Neural progenitor cell (in vitro differentiated cells): ENCODE measurements at regions not wholly inside any gene's neighbourhood (a gene's known extent, or its start where the extent isn't known, plus 50 kb on each side); places are given as distances from the start of the nearest gene placed in this dataset.

Source experiments
- DNase-seq: peaks from one replicate; pipeline ENCODE4 v3.0.0-alpha.2; 2016; ENCODE audit warnings: low spot score
- H2AFZ ChIP-seq: fragments of 200-600 bp; sonication (generic); replicated peaks from 2 replicates; pipeline ENCODE4 v1.6.1; 2016; ENCODE audit warnings: antibody characterized with exemption
- H3F3A ChIP-seq: fragments of 200-600 bp; sonication (generic); 2 replicates; pipeline ENCODE4 v1.6.1; 2016; ENCODE audit warnings: antibody characterized with exemption, low read depth
- H3K27ac ChIP-seq: fragments of 200-600 bp; sonication (generic); 2 replicates; pipeline ENCODE4 v1.5.1; 2016; ENCODE audit warnings: mild to moderate bottlenecking
- H3K27me3 ChIP-seq: fragments of 200-600 bp; sonication (generic); 2 replicates; pipeline ENCODE4 v1.6.1; 2016; ENCODE audit warnings: mild to moderate bottlenecking, moderate library complexity
- H3K36me3 ChIP-seq: fragments of 200-600 bp; sonication (generic); 2 replicates; pipeline ENCODE4 v1.5.1; 2016
- H3K4me1 ChIP-seq: fragments of 200-600 bp; sonication (generic); 2 replicates; pipeline ENCODE4 v1.6.1; 2016; ENCODE audit warnings: mixed run types
- H3K4me2 ChIP-seq: fragments of 200-600 bp; sonication (generic); 2 replicates; pipeline ENCODE4 v1.6.1; 2016
- H3K4me3 ChIP-seq: fragments of 200-600 bp; sonication (generic); 2 replicates; pipeline ENCODE4 v1.5.1; 2016
- H3K79me2 ChIP-seq: fragments of 200-600 bp; sonication (generic); 2 replicates; pipeline ENCODE4 v1.6.1; 2016; ENCODE audit warnings: low read depth
- H3K9ac ChIP-seq: fragments of 200-600 bp; sonication (generic); 2 replicates; pipeline ENCODE4 v1.6.1; 2016
- H3K9me3 ChIP-seq: fragments of 200-600 bp; sonication (generic); 2 replicates; pipeline ENCODE4 v1.5.1; 2016; ENCODE audit warnings: low read depth
- H4K20me1 ChIP-seq: fragments of 200-600 bp; sonication (generic); 2 replicates; pipeline ENCODE4 v1.6.1; 2016; ENCODE audit warnings: low read depth
- H3K27ac Mint-ChIP-seq: 3 replicates; pipeline ENCODE4 v1.8.0; 2021; ENCODE audit warnings: mixed read lengths
- H3K27me3 Mint-ChIP-seq: 2 replicates; pipeline ENCODE4 v1.8.0; 2022; ENCODE audit warnings: low read depth, mild to moderate bottlenecking, inconsistent platforms, moderate library complexity, mixed read lengths; ENCODE audit not compliant: insufficient read depth
- H3K36me3 Mint-ChIP-seq: 3 replicates; pipeline ENCODE4 v1.8.0; 2021; ENCODE audit warnings: mixed read lengths
- H3K4me1 Mint-ChIP-seq: 3 replicates; pipeline ENCODE4 v1.8.0; 2021; ENCODE audit warnings: mixed read lengths
- H3K4me3 Mint-ChIP-seq: 3 replicates; pipeline ENCODE4 v1.8.0; 2021; ENCODE audit warnings: mild to moderate bottlenecking, moderate library complexity, mixed read lengths
- H3K9me3 Mint-ChIP-seq: 3 replicates; pipeline ENCODE4 v1.8.0; 2020; ENCODE audit warnings: mixed read lengths
- EZH2 ChIP-seq: fragments of 200-600 bp; sonication (generic); IDR thresholded peaks from 2 replicates; pipeline ENCODE4 v1.6.1; 2017; ENCODE audit warnings: antibody characterized with exemption, mild to moderate bottlenecking, moderate library complexity
- EZH2phosphoT487 ChIP-seq: fragments of 200-600 bp; sonication (generic); IDR thresholded peaks from 2 replicates; pipeline ENCODE4 v1.6.1; 2017; ENCODE audit warnings: antibody characterized with exemption
- TF ChIP-seq, protein P1 (sequence below): fragments of 200-600 bp; sonication (generic); IDR thresholded peaks from 2 replicates; pipeline ENCODE4 v1.5.1; 2017; ENCODE audit warnings: antibody characterized with exemption, mild to moderate bottlenecking

- Mint-ChIP-seq H3K27ac (no peak overlapping the region), H3K4me3 (no peak overlapping the region), H3K4me1 (peaks cover 12% of the 10 kb centered on the region), H3K27me3 (peaks cover 8% of the 10 kb centered on the region), H3K36me3 (no peaks in the 10 kb centered on the region), H3K9me3 (no peaks in the 10 kb centered on the region)
- no peak overlapping the region for H2AFZ ChIP-seq
- no peaks in the 10 kb centered on the region for H3K36me3 ChIP-seq
- peaks cover 8% of the 10 kb centered on the region for H3K4me1 ChIP-seq
- no peaks in the 10 kb centered on the region for H4K20me1 ChIP-seq
- H3K27ac ChIP-seq: no peak overlapping the region
- H3K9ac ChIP-seq: no peak overlapping the region
- H3K9me3 ChIP-seq: no peaks in the 10 kb centered on the region
- no peak overlapping the region for H3K4me2 ChIP-seq
- H3K27me3 ChIP-seq: no peaks in the 10 kb centered on the region
- DNase-seq: no peak
- H3K4me3 ChIP-seq: no peak overlapping the region
- TF ChIP-seq EZH2phosphoT487 (no peak), EZH2 (no peak)
- TF ChIP-seq, protein P1, sequence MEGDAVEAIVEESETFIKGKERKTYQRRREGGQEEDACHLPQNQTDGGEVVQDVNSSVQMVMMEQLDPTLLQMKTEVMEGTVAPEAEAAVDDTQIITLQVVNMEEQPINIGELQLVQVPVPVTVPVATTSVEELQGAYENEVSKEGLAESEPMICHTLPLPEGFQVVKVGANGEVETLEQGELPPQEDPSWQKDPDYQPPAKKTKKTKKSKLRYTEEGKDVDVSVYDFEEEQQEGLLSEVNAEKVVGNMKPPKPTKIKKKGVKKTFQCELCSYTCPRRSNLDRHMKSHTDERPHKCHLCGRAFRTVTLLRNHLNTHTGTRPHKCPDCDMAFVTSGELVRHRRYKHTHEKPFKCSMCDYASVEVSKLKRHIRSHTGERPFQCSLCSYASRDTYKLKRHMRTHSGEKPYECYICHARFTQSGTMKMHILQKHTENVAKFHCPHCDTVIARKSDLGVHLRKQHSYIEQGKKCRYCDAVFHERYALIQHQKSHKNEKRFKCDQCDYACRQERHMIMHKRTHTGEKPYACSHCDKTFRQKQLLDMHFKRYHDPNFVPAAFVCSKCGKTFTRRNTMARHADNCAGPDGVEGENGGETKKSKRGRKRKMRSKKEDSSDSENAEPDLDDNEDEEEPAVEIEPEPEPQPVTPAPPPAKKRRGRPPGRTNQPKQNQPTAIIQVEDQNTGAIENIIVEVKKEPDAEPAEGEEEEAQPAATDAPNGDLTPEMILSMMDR: no peak
- no peaks in the 10 kb centered on the region for H3K79me2 ChIP-seq
- H3F3A ChIP-seq: no peaks in the 10 kb centered on the region
Observed at GRCh38 chr2:66852953-66853352, 418.0 kb downstream of the MEIS1 start.

GRCh38 chr2:66853585-66853984, 418.7 kb downstream of the MEIS1 start:
- Histone ChIP-seq H4K20me1 (no peaks in the 10 kb centered on the region), H3K4me2 (no peak overlapping the region), H3K9me3 (no peaks in the 10 kb centered on the region), H3K79me2 (no peaks in the 10 kb centered on the region), H3K36me3 (no peaks in the 10 kb centered on the region), H3F3A (no peaks in the 10 kb centered on the region), H3K27ac (no peak overlapping the region), H3K4me1 (peaks cover 8% of the 10 kb centered on the region), H3K4me3 (no peak overlapping the region), H3K9ac (no peak overlapping the region), H3K27me3 (no peaks in the 10 kb centered on the region), H2AFZ (no peak overlapping the region)
- H3K27ac Mint-ChIP-seq: no peak overlapping the region
- H3K4me3 Mint-ChIP-seq: no peak overlapping the region
- no peaks in the 10 kb centered on the region for H3K36me3 Mint-ChIP-seq
- no peaks in the 10 kb centered on the region for H3K9me3 Mint-ChIP-seq
- no peak for DNase-seq
- H3K27me3 Mint-ChIP-seq: peaks cover 4% of the 10 kb centered on the region
- no peak for TF ChIP-seq EZH2
- TF ChIP-seq, protein P1: no peak
- TF ChIP-seq EZH2phosphoT487: no peak
- peaks cover 12% of the 10 kb centered on the region for H3K4me1 Mint-ChIP-seq

- Histone ChIP-seq H3K79me2 (no peaks in the 10 kb centered on the region), H4K20me1 (no peaks in the 10 kb centered on the region), H3K4me3 (no peak overlapping the region), H3K9me3 (no peaks in the 10 kb centered on the region), H3K4me2 (no peak overlapping the region), H3K27me3 (no peaks in the 10 kb centered on the region), H3F3A (no peaks in the 10 kb centered on the region), H3K27ac (no peak overlapping the region), H3K9ac (no peak overlapping the region), H2AFZ (no peak overlapping the region), H3K4me1 (peaks cover 8% of the 10 kb centered on the region), H3K36me3 (no peaks in the 10 kb centered on the region)
- TF ChIP-seq EZH2phosphoT487: no peak
- H3K4me1 Mint-ChIP-seq: peaks cover 12% of the 10 kb centered on the region
- H3K4me3 Mint-ChIP-seq: no peak overlapping the region
- H3K9me3 Mint-ChIP-seq: no peaks in the 10 kb centered on the region
- no peak for DNase-seq
- peaks cover 4% of the 10 kb centered on the region for H3K27me3 Mint-ChIP-seq
- no peaks in the 10 kb centered on the region for H3K36me3 Mint-ChIP-seq
- no peak overlapping the region for H3K27ac Mint-ChIP-seq
Observed at GRCh38 chr2:66854298-66854697, 419.4 kb downstream of the MEIS1 start.

- Histone ChIP-seq H3K27me3 (no peaks in the 10 kb centered on the region), H3K9me3 (no peaks in the 10 kb centered on the region), H3K4me3 (no peak overlapping the region), H3F3A (no peaks in the 10 kb centered on the region), H3K4me2 (no peak overlapping the region), H2AFZ (no peak overlapping the region), H3K27ac (no peak overlapping the region), H4K20me1 (no peaks in the 10 kb centered on the region), H3K4me1 (no peaks in the 10 kb centered on the region), H3K9ac (no peak overlapping the region), H3K36me3 (no peaks in the 10 kb centered on the region), H3K79me2 (no peaks in the 10 kb centered on the region)
- H3K36me3 Mint-ChIP-seq: no peaks in the 10 kb centered on the region
- peaks cover 11% of the 10 kb centered on the region for H3K4me1 Mint-ChIP-seq
- no peak for DNase-seq
- H3K9me3 Mint-ChIP-seq: no peaks in the 10 kb centered on the region
- TF ChIP-seq, protein P1: no peak
- no peak for TF ChIP-seq EZH2phosphoT487
- TF ChIP-seq EZH2: no peak
- H3K27ac Mint-ChIP-seq: no peak overlapping the region
- no peaks in the 10 kb centered on the region for H3K27me3 Mint-ChIP-seq
- H3K4me3 Mint-ChIP-seq: no peak overlapping the region
Observed at GRCh38 chr2:66862885-66863650, 428.1 kb downstream of the MEIS1 start.
